HFF-Myc (cell line): ENCODE measurements at regions not wholly inside any gene's neighbourhood (a gene's known extent, or its start where the extent isn't known, plus 50 kb on each side); places are given as distances from the start of the nearest gene placed in this dataset.

Source experiments
- DNase-seq: peaks from one replicate; pipeline ENCODE4 v3.0.0-alpha.2; 2011; ENCODE audit warnings: low read depth; ENCODE audit errors: extremely low read depth
- H3K4me3 ChIP-seq: replicated peaks from 2 replicates; pipeline ENCODE4 v1.5.1; 2011; ENCODE audit warnings: low read depth, mild to moderate bottlenecking, control low read depth, low read length
- CTCF ChIP-seq: IDR thresholded peaks from 2 replicates; pipeline ENCODE4 v1.5.1; 2012; ENCODE audit warnings: mild to moderate bottlenecking, low read depth, low read length, control low read depth; ENCODE audit errors: missing control alignments

- TF ChIP-seq CTCF = no peak
- no peak for DNase-seq
- no peak overlapping the region for H3K4me3 ChIP-seq
Measured at GRCh38 chr2:194320520-194320919, 1336.5 kb upstream of the SLC39A10 start.

GRCh38 chr2:194319222-194319992, 1337.6 kb upstream of the SLC39A10 start:
- no peak overlapping the region for H3K4me3 ChIP-seq
- no peak for DNase-seq

GRCh38 chr2:194314042-194314441, 1343.0 kb upstream of the SLC39A10 start:
- no peak overlapping the region for H3K4me3 ChIP-seq
- DNase-seq = no peak
- no peak for TF ChIP-seq CTCF

More at GRCh38 chr2:194319222-194319992, 1337.6 kb upstream of the SLC39A10 start:
- TF ChIP-seq CTCF = no peak

- H3K4me3 ChIP-seq = no peak overlapping the region
- no peak for DNase-seq
- no peak for TF ChIP-seq CTCF
Measured at GRCh38 chr2:194304191-194304590, 1352.8 kb upstream of the SLC39A10 start.

- DNase-seq = no peak
- no peak overlapping the region for H3K4me3 ChIP-seq
- TF ChIP-seq CTCF = no peak
Measured at GRCh38 chr2:194301946-194302345, 1355.1 kb upstream of the SLC39A10 start.

GRCh38 chr2:194294156-194294555, 1362.9 kb upstream of the SLC39A10 start:
- no peak overlapping the region for H3K4me3 ChIP-seq
- TF ChIP-seq CTCF = no peak
- DNase-seq = no peak

GRCh38 chr2:194291104-194291503, 1365.9 kb upstream of the SLC39A10 start:
- DNase-seq = no peak
- H3K4me3 ChIP-seq = no peak overlapping the region
- no peak for TF ChIP-seq CTCF
